ENCODE measurements at regions not wholly inside any gene's neighbourhood (a gene's known extent, or its start where the extent isn't known, plus 50 kb on each side); places are given as distances from the start of the nearest gene placed in this dataset.

GRCh38 chr10:29722777-29723176 lies 88.0 kb upstream of the SVIL start:
- CTCF ChIA-PET, result no interaction called here
- POLR2A ChIA-PET (ENCODE audit: low non-redundant PET), result no interaction called here
- no peak overlapping the region for H3K4me3 ChIP-seq (ENCODE audit: low read depth, low read length, poor library complexity, severe bottlenecking)
- no TSS peak for BruUV-seq (replicated peaks)
- intact Hi-C loops (cut with micrococcal nuclease; ENCODE audit: unreplicated experiment), result no loop called here
- TF ChIP-seq EZH2 (IDR thresholded peaks at IDR 0.05; ENCODE audit: borderline replicate concordance, low read depth, low read length, poor library complexity, severe bottlenecking), result no peak
- TF ChIP-seq, protein P1, sequence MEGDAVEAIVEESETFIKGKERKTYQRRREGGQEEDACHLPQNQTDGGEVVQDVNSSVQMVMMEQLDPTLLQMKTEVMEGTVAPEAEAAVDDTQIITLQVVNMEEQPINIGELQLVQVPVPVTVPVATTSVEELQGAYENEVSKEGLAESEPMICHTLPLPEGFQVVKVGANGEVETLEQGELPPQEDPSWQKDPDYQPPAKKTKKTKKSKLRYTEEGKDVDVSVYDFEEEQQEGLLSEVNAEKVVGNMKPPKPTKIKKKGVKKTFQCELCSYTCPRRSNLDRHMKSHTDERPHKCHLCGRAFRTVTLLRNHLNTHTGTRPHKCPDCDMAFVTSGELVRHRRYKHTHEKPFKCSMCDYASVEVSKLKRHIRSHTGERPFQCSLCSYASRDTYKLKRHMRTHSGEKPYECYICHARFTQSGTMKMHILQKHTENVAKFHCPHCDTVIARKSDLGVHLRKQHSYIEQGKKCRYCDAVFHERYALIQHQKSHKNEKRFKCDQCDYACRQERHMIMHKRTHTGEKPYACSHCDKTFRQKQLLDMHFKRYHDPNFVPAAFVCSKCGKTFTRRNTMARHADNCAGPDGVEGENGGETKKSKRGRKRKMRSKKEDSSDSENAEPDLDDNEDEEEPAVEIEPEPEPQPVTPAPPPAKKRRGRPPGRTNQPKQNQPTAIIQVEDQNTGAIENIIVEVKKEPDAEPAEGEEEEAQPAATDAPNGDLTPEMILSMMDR (conservative IDR thresholded peaks at IDR 0.05; ENCODE audit: low read depth, low read length), result no peak
- no peak for DNase-seq (ENCODE audit: low spot score)
- no peak overlapping the region for H3K27ac ChIP-seq (ENCODE audit: low read depth, low read length, poor library complexity, severe bottlenecking)
- no peaks in the 10 kb centered on the region for H3K27me3 ChIP-seq (replicated peaks; ENCODE audit: insufficient read depth, low read depth, low read length, poor library complexity)
- H3K9me3 ChIP-seq (ENCODE audit: low read depth, low read length, poor library complexity, severe bottlenecking), result peaks cover 23% of the 10 kb centered on the region
- H3K36me3 ChIP-seq (ENCODE audit: insufficient read depth, low read length, poor library complexity, severe bottlenecking), result no peaks in the 10 kb centered on the region
- H3K4me1 ChIP-seq (ENCODE audit: insufficient read depth, low read length, poor library complexity, severe bottlenecking), result no peaks in the 10 kb centered on the region

DNA sequence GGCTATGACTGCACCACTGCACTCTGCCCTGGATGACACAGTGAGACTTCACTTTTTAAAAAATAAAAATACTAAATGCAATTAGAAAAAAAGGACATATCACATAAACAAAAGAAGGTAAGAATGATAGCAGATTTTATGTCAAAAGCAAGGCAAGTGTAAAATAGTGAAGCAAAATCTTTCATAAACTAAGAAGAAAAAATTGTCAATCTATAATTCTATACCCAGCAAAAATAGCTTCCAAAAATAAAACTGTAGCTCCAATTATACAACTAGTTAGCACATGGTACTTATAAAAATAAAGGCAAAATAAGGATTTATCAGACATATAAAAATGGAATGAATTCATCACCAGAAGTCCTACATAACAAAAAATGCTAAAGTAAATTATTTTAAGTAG lies 85.4 kb upstream of the SVIL start:
- ChIA-PET CTCF (no interaction called here), POLR2A (ENCODE audit: low non-redundant PET) (no interaction called here)
- DNase-seq (ENCODE audit: low spot score), result no peak

GRCh38 chr10:29719281-29719675 lies 84.5 kb upstream of the SVIL start:
- ChIA-PET CTCF (no interaction called here), POLR2A (ENCODE audit: low non-redundant PET) (no interaction called here)
- intact Hi-C loops (cut with micrococcal nuclease; ENCODE audit: unreplicated experiment), result no loop called here
- no peak for TF ChIP-seq EZH2 (IDR thresholded peaks at IDR 0.05; ENCODE audit: borderline replicate concordance, low read depth, low read length, poor library complexity, severe bottlenecking)
- no peaks in the 10 kb centered on the region for H3K36me3 ChIP-seq (ENCODE audit: insufficient read depth, low read length, poor library complexity, severe bottlenecking)
- H3K4me1 ChIP-seq (ENCODE audit: insufficient read depth, low read length, poor library complexity, severe bottlenecking), result peaks cover 5% of the 10 kb centered on the region
- H3K9me3 ChIP-seq (ENCODE audit: low read depth, low read length, poor library complexity, severe bottlenecking), result peaks cover 23% of the 10 kb centered on the region
- no peak overlapping the region for H3K27ac ChIP-seq (ENCODE audit: low read depth, low read length, poor library complexity, severe bottlenecking)
- H3K4me3 ChIP-seq (ENCODE audit: low read depth, low read length, poor library complexity, severe bottlenecking), result no peak overlapping the region
- BruUV-seq (replicated peaks), result no TSS peak
- H3K27me3 ChIP-seq (replicated peaks; ENCODE audit: insufficient read depth, low read depth, low read length, poor library complexity), result no peaks in the 10 kb centered on the region
- DNase-seq (ENCODE audit: low spot score), result no peak

More for the DNA sequence above, 85.4 kb upstream of the SVIL start:
- Histone ChIP-seq H3K27me3 (replicated peaks; ENCODE audit: insufficient read depth, low read depth, low read length, poor library complexity) (no peaks in the 10 kb centered on the region), H3K4me1 (ENCODE audit: insufficient read depth, low read length, poor library complexity, severe bottlenecking) (no peaks in the 10 kb centered on the region), H3K9me3 (ENCODE audit: low read depth, low read length, poor library complexity, severe bottlenecking) (peaks cover 23% of the 10 kb centered on the region), H3K4me3 (ENCODE audit: low read depth, low read length, poor library complexity, severe bottlenecking) (no peak overlapping the region), H3K27ac (ENCODE audit: low read depth, low read length, poor library complexity, severe bottlenecking) (no peak overlapping the region), H3K36me3 (ENCODE audit: insufficient read depth, low read length, poor library complexity, severe bottlenecking) (no peaks in the 10 kb centered on the region)
- intact Hi-C loops (cut with micrococcal nuclease; ENCODE audit: unreplicated experiment), result no loop called here
- no TSS peak for BruUV-seq (replicated peaks)
- TF ChIP-seq, protein P1 (conservative IDR thresholded peaks at IDR 0.05; ENCODE audit: low read depth, low read length), result no peak
- no peak for TF ChIP-seq EZH2 (IDR thresholded peaks at IDR 0.05; ENCODE audit: borderline replicate concordance, low read depth, low read length, poor library complexity, severe bottlenecking)

DNA sequence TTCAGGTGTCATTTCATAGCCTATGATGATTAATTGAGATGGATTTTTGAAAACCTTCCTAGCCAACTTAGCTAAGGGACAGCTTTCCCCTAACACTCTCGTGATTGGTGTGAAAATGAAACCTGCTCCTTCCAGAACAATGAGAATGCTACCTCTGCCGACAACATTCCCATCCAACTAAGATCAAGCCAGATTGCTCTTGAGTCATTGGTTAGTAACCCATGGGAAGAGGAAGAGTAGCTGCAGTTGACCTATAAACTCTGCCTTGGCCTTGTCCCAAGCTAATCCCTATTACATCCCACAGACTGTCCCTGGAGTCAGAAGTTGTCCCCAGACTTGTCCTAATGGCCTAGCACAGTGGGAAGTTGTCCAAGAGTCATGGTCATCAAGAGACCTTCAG lies 80.5 kb upstream of the SVIL start:
- no peak overlapping the region for H3K27ac ChIP-seq (ENCODE audit: low read depth, low read length, poor library complexity, severe bottlenecking)
- POLR2A ChIA-PET (ENCODE audit: low non-redundant PET), result no interaction called here
- H3K27me3 ChIP-seq (replicated peaks; ENCODE audit: insufficient read depth, low read depth, low read length, poor library complexity), result no peaks in the 10 kb centered on the region
- peaks cover 11% of the 10 kb centered on the region for H3K9me3 ChIP-seq (ENCODE audit: low read depth, low read length, poor library complexity, severe bottlenecking)
- intact Hi-C loops (cut with micrococcal nuclease; ENCODE audit: unreplicated experiment), result no loop called here
- BruUV-seq (replicated peaks), result no TSS peak
- H3K4me1 ChIP-seq (ENCODE audit: insufficient read depth, low read length, poor library complexity, severe bottlenecking), result peaks cover 13% of the 10 kb centered on the region
- no peaks in the 10 kb centered on the region for H3K36me3 ChIP-seq (ENCODE audit: insufficient read depth, low read length, poor library complexity, severe bottlenecking)
- H3K4me3 ChIP-seq (ENCODE audit: low read depth, low read length, poor library complexity, severe bottlenecking), result no peak overlapping the region
- DNase-seq (ENCODE audit: low spot score), result no peak
- CTCF ChIA-PET, result no interaction called here
- TF ChIP-seq, protein P1 (conservative IDR thresholded peaks at IDR 0.05; ENCODE audit: low read depth, low read length), result no peak

Measured in A673 (cell line).